ENCODE measurements at regions not wholly inside any gene's neighbourhood (a gene's known extent, or its start where the extent isn't known, plus 50 kb on each side); places are given as distances from the start of the nearest gene placed in this dataset.

DNA sequence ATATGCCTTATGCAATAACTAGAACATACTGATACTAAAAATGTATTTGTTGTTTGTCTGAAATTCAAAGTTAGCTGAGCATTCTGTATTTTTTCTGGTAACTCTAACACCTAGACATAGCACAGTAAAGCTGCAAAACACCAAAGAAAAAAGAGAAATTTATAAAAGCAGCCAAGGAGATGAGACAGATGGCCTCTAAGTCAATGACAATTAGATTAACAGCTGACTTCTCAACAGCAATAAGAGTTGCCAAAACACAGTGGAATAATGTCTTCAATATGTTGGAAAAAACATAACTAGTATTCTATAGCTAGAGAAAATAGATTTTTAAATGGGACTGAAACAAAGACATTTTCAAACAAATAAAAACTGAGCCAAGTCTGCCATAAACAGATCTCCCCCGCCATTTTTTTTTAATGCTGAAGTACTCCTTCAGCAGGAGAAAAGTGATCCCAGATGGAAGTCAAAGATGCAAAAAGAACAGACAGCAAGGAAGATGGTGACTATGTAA is 81.3 kb downstream of the SYF2 start:
- Histone ChIP-seq H3K9ac (ENCODE audit: low read depth, low read length) (no peak overlapping the region), H3K4me1 (ENCODE audit: control insufficient read depth, insufficient read depth, low read length) (no peaks in the 10 kb centered on the region), H3K36me3 (ENCODE audit: control insufficient read depth, insufficient read depth, low read length) (no peaks in the 10 kb centered on the region), H3K9me3 (ENCODE audit: control insufficient read depth, insufficient read depth, low read length) (no peaks in the 10 kb centered on the region), H3K4me3 (ENCODE audit: low read depth, low read length) (no peak overlapping the region), H3K27me3 (ENCODE audit: control insufficient read depth, insufficient read depth, low read length) (no peaks in the 10 kb centered on the region), H3K27ac (ENCODE audit: low read depth, low read length) (no peak overlapping the region)

DNA sequence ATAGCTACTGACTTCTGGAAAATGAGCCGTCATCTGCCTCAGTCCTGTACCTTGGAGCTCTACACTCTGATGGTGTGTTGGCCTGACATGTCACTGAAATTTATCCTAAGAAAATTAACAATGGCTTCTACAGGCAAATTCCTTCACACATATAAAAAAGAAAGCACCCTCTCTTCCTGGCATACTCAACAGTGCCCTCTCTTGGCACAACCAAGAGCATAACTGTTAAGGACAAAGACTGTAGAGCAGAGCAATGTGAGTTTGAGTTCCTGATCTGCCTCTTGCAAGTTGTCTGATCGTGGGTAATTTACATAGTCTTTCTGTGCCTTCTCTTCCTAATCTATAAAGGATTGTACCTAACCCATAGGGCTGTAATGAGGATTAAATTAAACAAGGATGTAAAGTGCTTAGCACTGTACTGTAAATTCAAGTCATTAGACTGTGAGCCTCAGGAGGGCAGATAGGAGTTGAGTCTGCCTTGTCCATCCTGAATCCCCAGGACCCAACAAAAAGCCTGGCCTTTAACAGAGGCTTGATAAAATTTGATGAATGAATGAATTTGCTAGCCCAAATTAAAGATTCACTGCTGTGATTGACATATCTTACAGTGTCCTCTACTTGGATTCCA is 83.5 kb downstream of the SYF2 start:
- no peaks in the 10 kb centered on the region for H3K4me1 ChIP-seq (ENCODE audit: control insufficient read depth, insufficient read depth, low read length)
- no peak overlapping the region for H3K4me3 ChIP-seq (ENCODE audit: low read depth, low read length)
- no peak overlapping the region for H3K27ac ChIP-seq (ENCODE audit: low read depth, low read length)
- H3K36me3 ChIP-seq (ENCODE audit: control insufficient read depth, insufficient read depth, low read length): no peaks in the 10 kb centered on the region
- H3K9ac ChIP-seq (ENCODE audit: low read depth, low read length): no peak overlapping the region
- no peaks in the 10 kb centered on the region for H3K9me3 ChIP-seq (ENCODE audit: control insufficient read depth, insufficient read depth, low read length)
- H3K27me3 ChIP-seq (ENCODE audit: control insufficient read depth, insufficient read depth, low read length): no peaks in the 10 kb centered on the region

DNA sequence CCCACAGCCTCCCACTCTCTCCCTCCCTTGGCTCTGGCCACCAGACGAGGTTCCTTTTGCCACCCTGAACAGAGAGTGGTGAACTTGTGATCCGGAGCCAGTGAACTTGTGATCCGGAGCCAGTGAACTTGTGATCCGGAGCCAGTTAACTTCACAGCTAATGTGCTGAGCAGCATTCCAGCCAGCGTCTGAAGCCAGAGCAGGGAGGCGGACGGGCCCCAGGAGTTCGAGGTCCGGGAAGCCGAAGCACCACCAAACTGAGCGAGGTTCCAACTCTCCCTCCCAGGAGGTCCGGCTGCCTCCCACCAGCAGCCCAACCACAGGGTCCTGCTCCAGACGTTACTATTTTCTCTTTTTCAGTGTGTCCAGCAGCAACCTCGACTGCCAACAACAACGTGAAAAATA is 85.8 kb downstream of the SYF2 start:
- H3K4me3 ChIP-seq (ENCODE audit: low read depth, low read length): no peak overlapping the region
- no peak overlapping the region for H3K27ac ChIP-seq (ENCODE audit: low read depth, low read length)
- H3K4me1 ChIP-seq (ENCODE audit: control insufficient read depth, insufficient read depth, low read length): no peaks in the 10 kb centered on the region
- H3K36me3 ChIP-seq (ENCODE audit: control insufficient read depth, insufficient read depth, low read length): no peaks in the 10 kb centered on the region
- no peak overlapping the region for H3K9ac ChIP-seq (ENCODE audit: low read depth, low read length)
- no peaks in the 10 kb centered on the region for H3K9me3 ChIP-seq (ENCODE audit: control insufficient read depth, insufficient read depth, low read length)
- H3K27me3 ChIP-seq (ENCODE audit: control insufficient read depth, insufficient read depth, low read length): no peaks in the 10 kb centered on the region

DNA sequence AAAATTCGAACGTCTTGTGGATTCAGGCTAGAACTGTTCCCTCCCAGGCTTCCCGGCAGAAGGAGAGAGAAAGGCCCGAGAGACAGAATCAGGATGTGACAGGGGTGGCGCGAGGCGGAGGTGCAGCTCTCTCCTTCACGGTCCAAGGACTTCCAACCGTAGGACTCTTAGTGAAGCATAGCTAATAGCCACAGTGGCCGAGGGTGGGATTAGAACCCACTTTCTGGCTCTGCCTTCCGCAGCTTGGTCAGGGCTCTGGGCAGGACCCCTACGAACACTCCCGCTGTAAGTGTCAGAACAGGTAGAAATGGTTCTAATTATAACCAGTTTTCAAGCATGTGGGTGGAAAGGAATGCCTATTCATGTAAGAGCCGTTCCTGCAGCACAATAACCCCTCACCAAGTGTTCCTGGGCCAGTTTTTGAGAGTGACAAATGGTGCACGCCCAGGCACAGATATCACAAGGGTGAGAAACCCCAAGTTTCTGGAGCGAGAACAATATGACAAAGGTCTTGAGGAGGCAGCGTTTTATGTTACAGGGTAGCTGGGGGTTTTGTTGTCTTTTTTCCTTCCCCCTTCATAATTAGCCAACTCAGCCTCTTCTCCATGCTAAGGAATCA is 86.4 kb downstream of the SYF2 start:
- Histone ChIP-seq H3K9ac (ENCODE audit: low read depth, low read length) (no peak overlapping the region), H3K27me3 (ENCODE audit: control insufficient read depth, insufficient read depth, low read length) (no peaks in the 10 kb centered on the region), H3K27ac (ENCODE audit: low read depth, low read length) (no peak overlapping the region)

DNA sequence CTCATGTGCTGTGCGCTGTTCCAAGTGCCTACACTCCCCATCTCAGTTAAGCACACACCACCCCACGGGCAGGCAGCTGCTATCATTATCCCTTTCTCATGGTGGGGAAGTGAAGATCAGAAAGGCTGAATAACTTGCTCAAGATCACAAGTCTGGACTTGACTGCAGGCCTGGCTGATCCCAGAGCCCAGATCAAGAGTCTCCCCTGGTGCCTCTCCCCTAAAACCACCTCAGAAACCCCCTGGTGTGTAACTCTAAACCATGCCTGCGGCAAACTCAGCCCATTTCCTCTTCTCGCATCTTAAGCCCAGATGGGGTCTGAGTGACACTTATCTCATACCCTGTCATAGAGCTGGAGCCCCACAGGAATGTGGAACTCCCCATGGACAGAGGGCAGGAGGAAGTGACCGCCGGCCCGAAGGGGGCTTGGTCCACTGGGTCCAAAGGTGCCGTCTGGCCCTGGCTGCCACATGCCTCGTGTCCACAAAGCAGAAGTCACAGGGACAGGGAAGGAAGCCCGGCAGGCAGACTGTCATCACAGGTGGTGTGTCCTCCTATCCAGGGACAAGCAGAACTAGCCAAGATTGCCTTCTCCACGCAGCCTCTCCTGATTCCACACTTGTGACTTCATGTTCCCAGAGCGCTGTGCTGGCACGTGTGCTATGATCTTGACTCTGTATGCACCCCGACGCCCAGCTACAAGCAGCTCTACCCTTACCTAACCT is 92.1 kb downstream of the SYF2 start:
- no peak overlapping the region for H3K9ac ChIP-seq (ENCODE audit: low read depth, low read length)
- no peaks in the 10 kb centered on the region for H3K9me3 ChIP-seq (ENCODE audit: control insufficient read depth, insufficient read depth, low read length)
- H3K4me1 ChIP-seq (ENCODE audit: control insufficient read depth, insufficient read depth, low read length): no peaks in the 10 kb centered on the region
- H3K27me3 ChIP-seq (ENCODE audit: control insufficient read depth, insufficient read depth, low read length): no peaks in the 10 kb centered on the region
- H3K36me3 ChIP-seq (ENCODE audit: control insufficient read depth, insufficient read depth, low read length): no peaks in the 10 kb centered on the region
- no peak overlapping the region for H3K27ac ChIP-seq (ENCODE audit: low read depth, low read length)
- H3K4me3 ChIP-seq (ENCODE audit: low read depth, low read length): no peak overlapping the region

More for the DNA sequence above, 86.4 kb downstream of the SYF2 start:
- no peaks in the 10 kb centered on the region for H3K4me1 ChIP-seq (ENCODE audit: control insufficient read depth, insufficient read depth, low read length)
- no peak overlapping the region for H3K4me3 ChIP-seq (ENCODE audit: low read depth, low read length)
- H3K36me3 ChIP-seq (ENCODE audit: control insufficient read depth, insufficient read depth, low read length): no peaks in the 10 kb centered on the region
- no peaks in the 10 kb centered on the region for H3K9me3 ChIP-seq (ENCODE audit: control insufficient read depth, insufficient read depth, low read length)

DNA sequence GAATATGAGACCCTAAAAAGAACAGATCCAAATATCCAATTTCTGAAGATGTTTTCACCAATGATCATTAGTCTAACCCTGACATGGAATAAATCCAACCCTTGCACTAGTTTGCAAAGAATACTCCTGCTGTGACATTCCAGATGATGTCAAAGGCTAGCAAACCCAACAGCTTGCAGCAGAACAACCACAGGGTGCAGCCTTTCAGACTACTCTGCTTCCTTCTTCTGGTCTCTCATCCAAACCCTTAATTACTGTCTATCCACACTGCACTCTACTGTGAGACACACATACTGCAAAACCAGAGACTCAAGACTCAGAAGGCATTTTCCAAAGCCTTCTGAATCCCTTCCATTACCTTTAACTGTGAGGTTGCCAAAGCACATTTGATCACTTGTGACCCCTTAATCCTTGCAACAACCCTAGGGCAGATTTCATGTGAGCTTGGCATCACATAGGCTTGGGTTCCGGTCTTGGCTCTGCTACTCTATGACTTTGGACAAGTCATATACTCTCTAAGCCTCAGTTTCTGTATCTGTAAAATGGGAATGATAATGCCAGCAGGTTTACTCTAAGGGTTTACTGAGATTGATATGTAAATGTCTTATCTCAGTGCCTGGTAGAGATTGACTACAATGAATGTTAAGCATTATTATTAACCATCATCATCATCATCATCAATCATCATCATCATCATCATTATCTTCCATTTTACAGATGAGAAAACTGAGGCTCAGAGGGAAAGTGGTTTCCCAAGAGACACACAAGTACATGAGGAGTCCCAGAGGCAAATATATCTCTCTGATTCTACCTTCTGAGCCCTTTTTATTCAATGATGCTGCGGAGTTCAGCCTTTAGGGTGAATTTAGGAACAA is 94.5 kb downstream of the SYF2 start:
- Histone ChIP-seq H3K27me3 (ENCODE audit: control insufficient read depth, insufficient read depth, low read length) (no peaks in the 10 kb centered on the region), H3K4me1 (ENCODE audit: control insufficient read depth, insufficient read depth, low read length) (no peaks in the 10 kb centered on the region), H3K4me3 (ENCODE audit: low read depth, low read length) (no peak overlapping the region), H3K36me3 (ENCODE audit: control insufficient read depth, insufficient read depth, low read length) (no peaks in the 10 kb centered on the region), H3K9me3 (ENCODE audit: control insufficient read depth, insufficient read depth, low read length) (no peaks in the 10 kb centered on the region), H3K27ac (ENCODE audit: low read depth, low read length) (no peak overlapping the region), H3K9ac (ENCODE audit: low read depth, low read length) (no peak overlapping the region)

DNA sequence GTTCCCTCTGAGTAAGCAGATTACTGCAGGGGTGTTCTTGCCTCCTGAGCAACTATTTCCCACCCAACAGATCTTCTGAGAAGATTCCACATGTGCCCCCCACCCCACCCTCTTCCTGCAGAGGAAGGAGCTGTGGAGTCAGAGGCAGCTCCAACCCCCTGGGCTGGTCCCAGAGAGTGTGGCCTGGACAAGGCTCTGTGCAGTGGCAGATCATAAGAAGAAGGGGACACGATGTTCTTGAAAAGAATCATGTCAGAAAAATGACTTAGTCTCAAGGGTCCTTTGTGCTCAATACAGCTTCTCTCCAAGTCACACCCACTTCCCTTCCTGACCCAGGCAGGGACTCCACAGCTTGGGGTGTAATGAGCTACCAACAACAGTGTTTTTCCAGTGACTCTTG is 95.2 kb downstream of the SYF2 start:
- no peak overlapping the region for H3K9ac ChIP-seq (ENCODE audit: low read depth, low read length)
- H3K4me3 ChIP-seq (ENCODE audit: low read depth, low read length): no peak overlapping the region
- no peaks in the 10 kb centered on the region for H3K9me3 ChIP-seq (ENCODE audit: control insufficient read depth, insufficient read depth, low read length)
- no peak overlapping the region for H3K27ac ChIP-seq (ENCODE audit: low read depth, low read length)
- H3K36me3 ChIP-seq (ENCODE audit: control insufficient read depth, insufficient read depth, low read length): no peaks in the 10 kb centered on the region
- no peaks in the 10 kb centered on the region for H3K4me1 ChIP-seq (ENCODE audit: control insufficient read depth, insufficient read depth, low read length)
- no peaks in the 10 kb centered on the region for H3K27me3 ChIP-seq (ENCODE audit: control insufficient read depth, insufficient read depth, low read length)

DNA sequence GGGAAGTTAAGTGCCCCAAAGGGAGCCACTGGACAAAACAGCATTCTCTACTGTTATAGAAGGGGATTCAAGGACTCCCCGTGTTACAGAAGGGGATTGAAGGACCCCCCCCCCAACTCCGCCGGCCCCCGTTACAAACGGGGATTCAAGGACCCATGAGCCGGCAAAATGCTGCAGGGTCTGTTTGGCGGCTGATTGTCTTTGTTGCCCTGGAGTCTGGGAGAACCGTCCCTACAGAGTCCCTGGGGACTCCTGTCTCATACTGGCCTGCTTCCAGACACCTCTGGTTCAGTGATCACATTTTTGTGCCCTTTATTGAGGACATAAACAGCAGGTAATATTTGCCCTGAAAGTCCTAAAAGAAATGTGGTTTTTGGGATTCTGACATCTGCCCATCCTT is 96.4 kb downstream of the SYF2 start:
- H3K4me1 ChIP-seq (ENCODE audit: control insufficient read depth, insufficient read depth, low read length): no peaks in the 10 kb centered on the region
- no peaks in the 10 kb centered on the region for H3K36me3 ChIP-seq (ENCODE audit: control insufficient read depth, insufficient read depth, low read length)
- H3K27me3 ChIP-seq (ENCODE audit: control insufficient read depth, insufficient read depth, low read length): no peaks in the 10 kb centered on the region
- H3K4me3 ChIP-seq (ENCODE audit: low read depth, low read length): no peak overlapping the region
- H3K27ac ChIP-seq (ENCODE audit: low read depth, low read length): no peak overlapping the region
- H3K9ac ChIP-seq (ENCODE audit: low read depth, low read length): no peak overlapping the region
- H3K9me3 ChIP-seq (ENCODE audit: control insufficient read depth, insufficient read depth, low read length): no peaks in the 10 kb centered on the region

DNA sequence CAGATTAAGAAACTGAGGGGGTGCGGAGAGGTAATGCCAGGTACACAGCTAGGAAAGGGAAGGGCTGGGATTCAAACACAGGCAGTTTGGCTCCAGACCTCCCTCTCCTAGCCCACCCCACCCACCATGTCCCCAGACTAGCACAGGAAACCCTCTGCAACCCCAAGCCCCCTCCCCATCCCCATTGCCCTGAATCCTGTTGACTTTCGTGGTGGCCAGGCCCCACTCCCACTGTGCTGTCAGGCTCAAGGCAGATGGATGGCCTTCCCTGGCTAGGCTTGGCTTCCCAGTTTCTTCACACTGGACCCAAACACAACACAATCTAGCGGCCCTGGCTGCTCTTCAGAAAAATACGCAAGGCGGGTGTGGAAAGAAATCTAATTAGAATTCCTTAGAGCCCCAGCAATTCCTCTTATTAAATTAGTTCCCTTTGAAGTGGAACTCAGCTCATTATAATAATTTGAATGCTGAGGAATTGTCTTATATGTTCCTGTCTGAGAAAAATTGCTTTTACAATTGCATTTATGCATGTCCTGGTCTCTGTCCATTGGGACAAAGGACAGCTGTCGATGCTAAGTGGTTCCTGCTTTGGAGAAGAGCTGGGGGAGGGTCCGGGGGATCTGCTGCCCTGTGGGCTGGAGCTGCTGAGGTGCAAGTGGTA is 97.4 kb downstream of the SYF2 start:
- Histone ChIP-seq H3K9me3 (ENCODE audit: control insufficient read depth, insufficient read depth, low read length) (no peaks in the 10 kb centered on the region), H3K27ac (ENCODE audit: low read depth, low read length) (no peak overlapping the region), H3K4me3 (ENCODE audit: low read depth, low read length) (no peak overlapping the region), H3K36me3 (ENCODE audit: control insufficient read depth, insufficient read depth, low read length) (no peaks in the 10 kb centered on the region), H3K9ac (ENCODE audit: low read depth, low read length) (no peak overlapping the region), H3K4me1 (ENCODE audit: control insufficient read depth, insufficient read depth, low read length) (no peaks in the 10 kb centered on the region), H3K27me3 (ENCODE audit: control insufficient read depth, insufficient read depth, low read length) (no peaks in the 10 kb centered on the region)

DNA sequence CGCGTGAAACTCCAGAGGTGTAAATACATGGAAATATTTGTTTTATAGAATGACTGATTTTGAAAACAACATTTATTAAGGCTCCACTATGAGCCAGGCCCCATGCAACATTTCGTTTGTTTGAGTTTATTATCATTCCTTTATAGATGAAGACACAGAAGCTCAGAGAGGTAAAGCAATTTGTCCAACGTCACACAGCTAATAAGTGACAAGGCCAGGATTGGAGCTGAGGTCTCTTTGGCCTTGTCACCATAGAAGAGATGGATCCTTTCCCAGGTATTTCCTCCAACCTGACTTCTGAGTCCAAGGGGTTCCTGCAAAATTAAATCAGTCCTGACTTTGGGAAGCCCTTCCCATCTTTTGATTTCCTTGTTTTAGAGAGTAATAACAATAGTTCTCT is 98.0 kb downstream of the SYF2 start:
- Histone ChIP-seq H3K27me3 (ENCODE audit: control insufficient read depth, insufficient read depth, low read length) (no peaks in the 10 kb centered on the region), H3K36me3 (ENCODE audit: control insufficient read depth, insufficient read depth, low read length) (no peaks in the 10 kb centered on the region)

More for the DNA sequence above, 98.0 kb downstream of the SYF2 start:
- H3K4me3 ChIP-seq (ENCODE audit: low read depth, low read length): no peak overlapping the region
- no peak overlapping the region for H3K9ac ChIP-seq (ENCODE audit: low read depth, low read length)
- no peaks in the 10 kb centered on the region for H3K9me3 ChIP-seq (ENCODE audit: control insufficient read depth, insufficient read depth, low read length)
- H3K4me1 ChIP-seq (ENCODE audit: control insufficient read depth, insufficient read depth, low read length): no peaks in the 10 kb centered on the region
- no peak overlapping the region for H3K27ac ChIP-seq (ENCODE audit: low read depth, low read length)
